GM23248 (cell line): ENCODE measurements at regions not wholly inside any gene's neighbourhood (a gene's known extent, or its start where the extent isn't known, plus 50 kb on each side); places are given as distances from the start of the nearest gene placed in this dataset.
"Not testable (repeated sequence)": the region's sequence is repeated elsewhere in the genome, so short reads cannot be mapped to it uniquely, and the experiment has no call there.

Source experiments
- DNase-seq: peaks from one replicate; pipeline ENCODE4 v3.0.0-alpha.2; 2015
- H2AFZ ChIP-seq: fragments of 200-600 bp; sonication (generic); 2 replicates; pipeline ENCODE4 v1.6.1; 2016; ENCODE audit warnings: antibody characterized with exemption
- H3F3A ChIP-seq: fragments of 200-600 bp; sonication (generic); 2 replicates; pipeline ENCODE4 v1.6.1; 2016; ENCODE audit warnings: mild to moderate bottlenecking, antibody characterized with exemption, mixed run types; ENCODE audit not compliant: insufficient read depth
- H3K27ac ChIP-seq: fragments of 200-600 bp; sonication (generic); 2 replicates; pipeline ENCODE4 v1.5.1; 2016; ENCODE audit warnings: mild to moderate bottlenecking
- H3K27me3 ChIP-seq: fragments of 200-600 bp; sonication (generic); replicated peaks from 2 replicates; pipeline ENCODE4 v1.6.1; 2016; ENCODE audit warnings: mild to moderate bottlenecking; ENCODE audit not compliant: insufficient read depth
- H3K36me3 ChIP-seq: fragments of 200-600 bp; sonication (generic); 2 replicates; pipeline ENCODE4 v1.6.1; 2016; ENCODE audit warnings: low read depth, mild to moderate bottlenecking
- H3K4me1 ChIP-seq: fragments of 200-600 bp; sonication (generic); 2 replicates; pipeline ENCODE4 v1.6.1; 2016; ENCODE audit warnings: mild to moderate bottlenecking; ENCODE audit not compliant: insufficient read depth
- H3K4me2 ChIP-seq: fragments of 200-600 bp; sonication (generic); one replicate; pipeline ENCODE4 v1.6.1; 2016; ENCODE audit warnings: mild to moderate bottlenecking; ENCODE audit not compliant: unreplicated experiment
- H3K4me3 ChIP-seq: fragments of 200-600 bp; sonication (generic); 2 replicates; pipeline ENCODE4 v1.5.1; 2016; ENCODE audit warnings: mild to moderate bottlenecking
- H3K79me2 ChIP-seq: fragments of 200-600 bp; sonication (generic); 2 replicates; pipeline ENCODE4 v1.6.1; 2016; ENCODE audit warnings: mild to moderate bottlenecking; ENCODE audit not compliant: insufficient read depth
- H3K9ac ChIP-seq: fragments of 200-600 bp; sonication (generic); 2 replicates; pipeline ENCODE4 v1.6.1; 2016; ENCODE audit warnings: mild to moderate bottlenecking
- H3K9me2 ChIP-seq: fragments of 200-600 bp; sonication (generic); 2 replicates; pipeline ENCODE4 v1.6.1; 2016; ENCODE audit warnings: mixed run types, mild to moderate bottlenecking, moderate library complexity; ENCODE audit not compliant: insufficient read depth
- H3K9me3 ChIP-seq: fragments of 200-600 bp; sonication (generic); one replicate; pipeline ENCODE4 v1.6.1; 2017; ENCODE audit warnings: low read depth
- H4K20me1 ChIP-seq: fragments of 200-600 bp; sonication (generic); 2 replicates; pipeline ENCODE4 v1.6.0; 2016; ENCODE audit not compliant: insufficient read depth
- EZH2 ChIP-seq: fragments of 200-600 bp; sonication (generic); IDR thresholded peaks from 2 replicates; pipeline ENCODE4 v1.6.1; 2018; ENCODE audit warnings: antibody characterized with exemption, mild to moderate bottlenecking; ENCODE audit not compliant: insufficient read depth, poor library complexity, severe bottlenecking
- EZH2phosphoT487 ChIP-seq: fragments of 200-600 bp; sonication (generic); IDR thresholded peaks from 2 replicates; pipeline ENCODE4 v1.6.1; 2018; ENCODE audit warnings: antibody characterized with exemption, moderate library complexity, mild to moderate bottlenecking, low read depth; ENCODE audit not compliant: insufficient read depth
- WGBS, 2 experiments: methylation state at CpG; one replicate each; pipeline ENCODE4 v1.1.6; 2015 to 2017; ENCODE audit warnings: low lambda C conversion rate in 2 of 2, low coverage in 1 of 2; ENCODE audit errors: missing lambda C conversion rate in 2 of 2; 5-methylcytosine and 5-hydroxymethylcytosine counted together
- in situ Hi-C: fragments of 300-500 bp; cut with MboI; formaldehyde crosslinking; loops from 2 replicates; pipeline ENCODE4 v1.15.0; 2020

DNA sequence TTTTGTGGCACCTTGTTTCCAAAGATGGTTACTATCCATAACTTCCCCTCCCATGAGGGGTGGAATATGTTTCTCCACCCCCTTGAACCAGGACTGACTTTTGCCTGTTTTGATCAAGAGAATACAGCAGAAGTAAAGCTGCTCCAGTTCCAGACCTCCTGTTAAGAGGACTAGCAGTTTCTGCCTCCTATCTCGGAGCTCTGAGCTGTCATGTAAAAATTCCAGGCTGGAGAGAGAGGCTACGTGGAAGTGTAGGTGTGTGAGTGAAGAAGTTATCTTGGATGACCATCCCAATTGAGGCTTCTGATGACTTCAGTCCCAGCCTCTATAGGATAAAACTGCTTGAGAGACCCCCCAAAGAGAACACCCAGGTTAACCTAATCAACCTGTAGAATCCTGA, 511.7 kb upstream of the IMPG1 start:
- Histone ChIP-seq H3K79me2 (no peaks in the 10 kb centered on the region), H3F3A (no peaks in the 10 kb centered on the region), H3K27ac (no peak overlapping the region), H3K27me3 (no peaks in the 10 kb centered on the region), H3K9me3 (no peaks in the 10 kb centered on the region), H3K4me3 (no peak overlapping the region), H2AFZ (no peak overlapping the region), H3K4me2 (no peak overlapping the region), H4K20me1 (no peaks in the 10 kb centered on the region), H3K9ac (no peak overlapping the region), H3K9me2 (no peaks in the 10 kb centered on the region), H3K36me3 (no peaks in the 10 kb centered on the region), H3K4me1 (no peaks in the 10 kb centered on the region)
- WGBS, 2 experiments, result 2 to 3% methylated on average over 2 of the region's 2 CpGs
- in situ Hi-C loops, result no loop called here
- no peak for DNase-seq
- TF ChIP-seq EZH2, result no peak
- TF ChIP-seq EZH2phosphoT487, result no peak

DNA sequence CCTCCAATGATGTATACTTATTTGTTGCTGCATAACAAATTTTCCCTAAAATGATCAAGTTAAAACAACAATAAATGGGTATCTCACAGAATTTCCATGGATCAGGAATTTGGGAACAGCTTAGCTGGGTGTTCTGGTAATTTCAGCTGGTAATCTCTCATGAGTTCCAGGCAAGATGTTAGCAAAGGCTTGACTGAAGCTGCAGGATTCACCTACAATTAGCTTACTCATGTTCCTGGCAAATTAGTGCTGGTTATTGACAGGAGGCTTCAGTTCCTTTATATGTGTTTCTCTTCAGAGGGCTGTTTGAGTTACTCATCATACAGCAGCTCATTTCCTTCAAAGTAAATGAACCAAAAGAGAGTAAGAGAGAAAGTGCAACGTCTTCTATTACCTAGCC, 506.3 kb upstream of the IMPG1 start:
- no peak overlapping the region for H3K27ac ChIP-seq
- H3K9me2 ChIP-seq, result no peaks in the 10 kb centered on the region
- in situ Hi-C loops, result no loop called here
- 0 to 2% methylated on average over 1 of the region's 1 CpG for WGBS, 2 experiments
- no peak overlapping the region for H3K4me3 ChIP-seq
- TF ChIP-seq EZH2phosphoT487 (no peak), EZH2 (no peak)
- H3K4me2 ChIP-seq, result no peak overlapping the region
- no peaks in the 10 kb centered on the region for H3K4me1 ChIP-seq
- H3K9ac ChIP-seq, result no peak overlapping the region
- no peaks in the 10 kb centered on the region for H4K20me1 ChIP-seq
- no peak for DNase-seq
- no peak overlapping the region for H2AFZ ChIP-seq
- no peaks in the 10 kb centered on the region for H3K27me3 ChIP-seq
- no peaks in the 10 kb centered on the region for H3K36me3 ChIP-seq
- no peaks in the 10 kb centered on the region for H3K9me3 ChIP-seq
- no peaks in the 10 kb centered on the region for H3K79me2 ChIP-seq
- no peaks in the 10 kb centered on the region for H3F3A ChIP-seq

DNA sequence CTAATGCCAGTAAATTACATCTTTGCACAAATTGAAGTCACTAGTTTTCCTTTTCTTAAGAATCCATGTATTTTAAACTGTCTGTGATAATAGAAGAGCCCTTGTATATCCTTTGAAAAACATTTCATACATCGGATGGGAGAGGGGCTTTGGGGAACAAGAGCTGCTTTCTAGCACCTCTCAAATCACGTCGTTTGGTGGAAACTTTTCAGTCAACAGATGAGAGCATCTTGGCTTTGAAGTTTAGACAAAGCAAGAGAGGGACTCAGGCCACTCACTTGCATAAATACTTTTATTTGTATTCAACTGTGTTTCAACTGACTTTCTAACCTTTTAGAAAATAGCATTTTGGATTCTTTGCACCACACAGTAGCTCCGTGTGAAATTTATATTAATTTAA, 502.3 kb upstream of the IMPG1 start:
- Histone ChIP-seq H4K20me1 (no peaks in the 10 kb centered on the region), H2AFZ (no peak overlapping the region), H3K9ac (no peak overlapping the region), H3K9me3 (no peaks in the 10 kb centered on the region), H3K4me3 (no peak overlapping the region), H3K79me2 (no peaks in the 10 kb centered on the region), H3F3A (no peaks in the 10 kb centered on the region), H3K4me1 (no peaks in the 10 kb centered on the region), H3K27me3 (no peaks in the 10 kb centered on the region), H3K27ac (no peak overlapping the region), H3K9me2 (no peaks in the 10 kb centered on the region), H3K36me3 (no peaks in the 10 kb centered on the region), H3K4me2 (no peak overlapping the region)
- in situ Hi-C loops, result no loop called here
- WGBS, 2 experiments, result 0 to 1% methylated on average over 4 of the region's 4 CpGs
- TF ChIP-seq EZH2 (no peak), EZH2phosphoT487 (no peak)
- no peak for DNase-seq

- Histone ChIP-seq H4K20me1 (no peaks in the 10 kb centered on the region), H3K4me3 (no peak overlapping the region), H3K4me2 (no peak overlapping the region), H3K9ac (no peak overlapping the region), H3K9me2 (no peaks in the 10 kb centered on the region), H3K27me3 (no peaks in the 10 kb centered on the region), H3K4me1 (no peaks in the 10 kb centered on the region), H3K36me3 (no peaks in the 10 kb centered on the region), H3K27ac (no peak overlapping the region), H3K9me3 (no peaks in the 10 kb centered on the region), H3K79me2 (no peaks in the 10 kb centered on the region), H2AFZ (no peak overlapping the region), H3F3A (no peaks in the 10 kb centered on the region)
- no peak for DNase-seq
- in situ Hi-C loops, result no loop called here
- TF ChIP-seq EZH2 (no peak), EZH2phosphoT487 (no peak)
Measured at GRCh38 chr6:76565932-76566331, 493.5 kb upstream of the IMPG1 start.

DNA sequence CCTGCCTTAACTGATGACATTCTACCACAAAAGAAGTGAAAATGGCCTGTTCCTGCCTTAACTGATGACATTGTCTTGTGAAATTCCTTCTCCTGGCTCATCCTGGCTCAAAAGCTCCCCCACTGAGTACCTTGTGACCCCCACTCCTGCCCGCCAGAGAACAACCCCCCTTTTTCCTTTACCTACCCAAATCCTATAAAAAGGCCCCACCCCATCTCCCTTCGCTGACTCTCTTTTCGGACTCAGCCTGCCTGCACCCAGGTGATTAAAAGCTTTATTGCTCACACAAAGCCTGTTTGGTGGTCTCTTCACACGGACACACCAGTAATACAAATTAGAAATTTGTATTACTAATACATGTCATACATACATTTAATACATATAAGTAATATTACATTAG, 489.9 kb upstream of the IMPG1 start:
- H3K4me3 ChIP-seq, result not testable (repeated sequence)
- 19 to 27% methylated on average over 2 to 4 of the region's 4 CpGs for WGBS, 2 experiments

DNA sequence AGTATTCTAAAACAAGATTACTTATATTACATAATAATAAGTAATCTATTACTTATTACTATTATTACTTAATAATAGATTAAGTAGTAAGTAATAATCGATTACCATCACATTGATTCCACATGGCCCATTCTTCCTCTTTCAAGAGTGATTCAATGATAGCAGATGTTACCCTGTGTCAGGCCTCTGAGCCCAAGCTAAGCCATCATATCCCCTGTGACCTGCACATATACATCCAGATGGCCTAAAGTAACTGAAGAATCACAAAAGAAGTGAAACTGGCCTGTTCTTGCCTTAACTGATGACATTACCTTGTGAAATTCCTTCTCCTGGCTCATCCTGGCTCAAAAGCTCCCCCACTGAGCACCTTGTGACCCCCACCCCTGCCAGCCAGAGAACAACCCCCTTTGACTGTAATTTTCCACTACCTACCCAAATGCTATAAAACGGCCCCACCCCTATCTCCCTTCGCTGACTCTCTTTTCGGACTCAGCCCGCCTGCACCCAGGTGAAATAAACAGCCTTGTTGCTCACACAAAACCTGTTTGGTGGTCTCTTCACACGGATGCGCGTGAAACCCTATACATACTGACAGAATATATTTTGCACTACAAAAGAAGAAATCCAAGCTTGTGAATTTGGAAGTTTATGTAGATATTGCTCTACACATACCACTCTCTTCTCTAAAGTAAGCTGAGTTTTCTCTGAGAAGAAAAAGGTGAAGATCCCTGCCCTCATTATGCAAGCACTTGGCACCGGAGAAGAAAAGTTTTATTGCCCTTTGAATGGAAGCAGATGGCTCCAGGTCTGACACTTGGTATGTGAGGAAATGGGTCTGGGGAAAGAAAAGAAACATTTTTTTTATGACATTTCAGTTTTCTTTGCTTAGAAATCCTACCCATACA, 488.6 kb upstream of the IMPG1 start:
- H3K9me2 ChIP-seq, H3K27ac ChIP-seq, H3K79me2 ChIP-seq, H2AFZ ChIP-seq, H4K20me1 ChIP-seq, H3K9ac ChIP-seq, H3K4me2 ChIP-seq, in situ Hi-C loops, H3K27me3 ChIP-seq, H3K9me3 ChIP-seq, H3K4me1 ChIP-seq, H3F3A ChIP-seq, DNase-seq, H3K36me3 ChIP-seq, H3K4me3 ChIP-seq: not testable (repeated sequence)
- WGBS, 2 experiments, result 9 to 12% methylated on average over 9 of the region's 9 CpGs

More for the DNA sequence above, 489.9 kb upstream of the IMPG1 start:
- H3K27me3 ChIP-seq, H3K4me2 ChIP-seq, in situ Hi-C loops, H3K9ac ChIP-seq, H3K27ac ChIP-seq, H3F3A ChIP-seq, H3K79me2 ChIP-seq, H3K9me2 ChIP-seq, H4K20me1 ChIP-seq, DNase-seq, H2AFZ ChIP-seq, H3K4me1 ChIP-seq, H3K9me3 ChIP-seq, H3K36me3 ChIP-seq: not testable (repeated sequence)
